ENCODE measurements at regions not wholly inside any gene's neighbourhood (a gene's known extent, or its start where the extent isn't known, plus 50 kb on each side); places are given as distances from the start of the nearest gene placed in this dataset.

DNA sequence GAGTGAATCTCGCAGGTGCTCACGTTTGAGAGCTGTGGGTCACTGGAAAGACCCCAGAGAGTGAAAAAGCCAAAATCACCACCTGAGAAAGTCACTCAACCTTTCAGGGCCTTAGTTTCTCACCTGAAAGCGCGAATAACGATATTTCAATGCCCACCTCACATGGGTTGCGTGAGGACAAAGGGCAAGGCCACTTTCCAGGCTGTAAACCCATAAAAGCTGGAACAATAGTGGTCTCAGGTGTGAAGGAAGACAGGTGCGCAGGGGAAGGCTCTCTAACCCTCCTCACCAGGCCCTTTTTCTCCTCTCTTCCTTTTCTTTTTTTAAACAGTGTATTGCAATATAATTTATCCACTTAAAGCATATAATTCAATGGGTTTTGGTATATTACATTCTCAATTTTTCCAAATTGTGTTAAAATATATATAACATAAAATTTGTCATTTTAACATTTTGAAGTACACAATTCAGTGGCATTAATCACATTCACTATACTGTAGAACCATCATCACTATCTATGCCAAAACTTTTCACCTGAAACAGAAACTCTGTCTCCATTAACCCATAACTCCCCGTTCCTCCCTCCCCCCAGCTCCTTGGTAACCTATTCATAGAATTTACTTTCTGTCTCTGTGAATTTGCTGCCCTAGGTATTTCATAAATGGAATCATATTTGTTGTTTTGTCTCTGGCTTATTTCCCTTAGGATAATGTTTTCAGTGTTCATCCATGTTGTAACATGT is 118.4 kb upstream of the TNR start:
- Histone ChIP-seq H3K4me1 (peaks cover 0 to 17% (median 11%) of the 10 kb centered on the region in 4 donors), H3K27me3 (no peaks in the 10 kb centered on the region), H3K36me3 (no peaks in the 10 kb centered on the region), H3K9me3 (no peaks in the 10 kb centered on the region), H3K4me3 (no peak overlapping the region), H3K27ac (no peak overlapping the region)
- in situ Hi-C loops (cut with MboI; ENCODE audit: low pct_ligation_motif_present in 1 of 4, low pct_unique_long_range_greater_than_20kb in 1 of 4, low sequenced_read_pairs in 3 of 4) (no loop called here), intact Hi-C loops (cut with DNase I; ENCODE audit: low total_unique reads) (no loop called here)
- DNase-seq: peak; percentile 25
- TF ChIP-seq, protein P1, sequence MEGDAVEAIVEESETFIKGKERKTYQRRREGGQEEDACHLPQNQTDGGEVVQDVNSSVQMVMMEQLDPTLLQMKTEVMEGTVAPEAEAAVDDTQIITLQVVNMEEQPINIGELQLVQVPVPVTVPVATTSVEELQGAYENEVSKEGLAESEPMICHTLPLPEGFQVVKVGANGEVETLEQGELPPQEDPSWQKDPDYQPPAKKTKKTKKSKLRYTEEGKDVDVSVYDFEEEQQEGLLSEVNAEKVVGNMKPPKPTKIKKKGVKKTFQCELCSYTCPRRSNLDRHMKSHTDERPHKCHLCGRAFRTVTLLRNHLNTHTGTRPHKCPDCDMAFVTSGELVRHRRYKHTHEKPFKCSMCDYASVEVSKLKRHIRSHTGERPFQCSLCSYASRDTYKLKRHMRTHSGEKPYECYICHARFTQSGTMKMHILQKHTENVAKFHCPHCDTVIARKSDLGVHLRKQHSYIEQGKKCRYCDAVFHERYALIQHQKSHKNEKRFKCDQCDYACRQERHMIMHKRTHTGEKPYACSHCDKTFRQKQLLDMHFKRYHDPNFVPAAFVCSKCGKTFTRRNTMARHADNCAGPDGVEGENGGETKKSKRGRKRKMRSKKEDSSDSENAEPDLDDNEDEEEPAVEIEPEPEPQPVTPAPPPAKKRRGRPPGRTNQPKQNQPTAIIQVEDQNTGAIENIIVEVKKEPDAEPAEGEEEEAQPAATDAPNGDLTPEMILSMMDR (IDR thresholded peaks at IDR 0.05): no peak
- TF ChIP-seq POLR2AphosphoS5 (IDR thresholded peaks at IDR 0.05) (no peak), EP300 (IDR thresholded peaks at IDR 0.05; ENCODE audit: low read depth) (no peak), POLR2A (IDR thresholded peaks at IDR 0.05) (no peak)
- 37 to 48% methylated on average over 4 to 8 of the region's 8 CpGs for WGBS, 2 donors (ENCODE audit: low coverage in 1 of 2)

DNA sequence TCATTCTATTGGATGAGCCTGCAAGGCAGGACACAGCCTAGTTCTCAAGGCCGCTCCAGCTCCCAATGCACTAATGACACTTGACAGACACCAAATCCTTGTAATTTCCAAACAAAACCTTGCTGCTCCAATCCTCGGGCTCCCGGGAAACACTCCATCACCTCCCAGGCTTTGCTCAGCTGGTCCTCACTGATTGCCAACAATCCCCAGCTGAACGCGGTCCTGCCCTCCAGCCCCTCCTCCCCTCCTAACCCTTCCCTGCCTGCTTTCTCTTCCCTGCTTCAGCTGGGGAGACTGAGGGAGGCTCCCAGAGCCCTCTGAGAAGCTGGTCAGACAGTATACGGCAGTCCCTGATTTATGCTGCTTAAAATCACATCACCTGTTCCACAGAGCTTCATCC is 114.4 kb upstream of the TNR start:
- intact Hi-C loops (cut with DNase I; ENCODE audit: low total_unique reads) (no loop called here), in situ Hi-C loops (cut with MboI; ENCODE audit: low pct_ligation_motif_present in 1 of 4, low pct_unique_long_range_greater_than_20kb in 1 of 4, low sequenced_read_pairs in 3 of 4) (no loop called here)
- no peak for DNase-seq
- Histone ChIP-seq H3K27me3 (no peaks in the 10 kb centered on the region), H3K4me1 (peaks cover 0 to 14% (median 7%) of the 10 kb centered on the region in 4 donors), H3K27ac (no peak overlapping the region), H3K9me3 (no peaks in the 10 kb centered on the region), H3K4me3 (no peak overlapping the region), H3K36me3 (no peaks in the 10 kb centered on the region)
- TF ChIP-seq POLR2A (IDR thresholded peaks at IDR 0.05): no peak
- TF ChIP-seq, protein P1 (IDR thresholded peaks at IDR 0.05): no peak
- TF ChIP-seq EP300 (IDR thresholded peaks at IDR 0.05; ENCODE audit: low read depth): no peak
- no peak for TF ChIP-seq POLR2AphosphoS5 (IDR thresholded peaks at IDR 0.05)
- WGBS, 2 donors (ENCODE audit: low coverage in 1 of 2): 40 to 69% methylated on average over 3 to 6 of the region's 6 CpGs

DNA sequence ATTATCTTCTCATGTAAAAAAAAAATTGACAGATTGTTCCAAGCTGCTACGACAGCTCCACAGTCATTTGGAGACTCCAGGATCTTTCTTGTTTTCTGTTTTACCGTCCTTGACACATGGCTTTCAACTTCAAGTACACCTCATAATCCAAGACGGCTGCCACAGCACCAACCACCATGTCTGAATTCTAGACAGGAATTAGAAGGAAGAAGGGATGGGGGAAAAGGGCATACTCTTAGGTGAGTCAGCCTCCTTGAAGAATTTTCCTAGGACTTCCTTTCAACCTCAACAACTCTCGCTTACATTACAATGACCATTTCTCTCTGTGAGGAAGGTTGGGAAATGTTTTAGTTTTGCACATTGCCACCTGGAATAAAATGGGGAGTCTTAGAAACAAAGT is 110.3 kb upstream of the TNR start:
- 85 to 91% methylated on average over 4 of the region's 4 CpGs for WGBS, 2 donors (ENCODE audit: low coverage in 1 of 2)
- in situ Hi-C loops (cut with MboI; ENCODE audit: low pct_ligation_motif_present in 1 of 4, low pct_unique_long_range_greater_than_20kb in 1 of 4, low sequenced_read_pairs in 3 of 4): no loop called here
- Histone ChIP-seq H3K27me3 (no peaks in the 10 kb centered on the region), H3K4me1 (no peaks in the 10 kb centered on the region), H3K36me3 (no peaks in the 10 kb centered on the region), H3K27ac (no peak overlapping the region), H3K9me3 (no peaks in the 10 kb centered on the region), H3K4me3 (no peak overlapping the region)
- no peak for DNase-seq
- TF ChIP-seq EP300 (IDR thresholded peaks at IDR 0.05; ENCODE audit: low read depth): no peak
- no peak for TF ChIP-seq POLR2A (IDR thresholded peaks at IDR 0.05)
- intact Hi-C loops (cut with DNase I; ENCODE audit: low total_unique reads): no loop called here

DNA sequence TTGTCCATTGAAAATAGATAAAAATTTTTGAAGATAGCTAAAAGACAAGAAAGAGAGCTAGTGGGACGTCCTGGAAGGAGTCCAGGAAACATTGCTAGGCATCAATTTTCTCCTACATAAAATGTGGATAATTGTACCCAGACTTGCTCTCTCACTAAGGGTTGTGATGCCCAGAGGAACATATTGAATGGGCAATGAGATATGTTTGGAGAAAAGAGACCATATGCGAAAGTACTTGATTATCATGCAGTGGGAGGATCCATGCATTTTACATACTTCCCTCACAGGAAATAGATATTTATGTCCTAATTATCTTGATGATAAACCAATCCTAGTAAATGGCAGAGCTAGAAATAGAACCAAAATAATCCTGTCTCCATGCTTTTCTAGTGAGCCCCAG is 108.4 kb upstream of the TNR start:
- TF ChIP-seq, protein P1 (IDR thresholded peaks at IDR 0.05): no peak
- TF ChIP-seq POLR2AphosphoS5 (IDR thresholded peaks at IDR 0.05) (no peak), EP300 (IDR thresholded peaks at IDR 0.05; ENCODE audit: low read depth) (no peak), POLR2A (IDR thresholded peaks at IDR 0.05) (no peak)
- no peaks in the 10 kb centered on the region for H3K4me1 ChIP-seq
- DNase-seq: no peak
- WGBS, 2 donors (ENCODE audit: low coverage in 1 of 2): 81 to 86% methylated on average over 2 of the region's 2 CpGs
- in situ Hi-C loops (cut with MboI; ENCODE audit: low pct_ligation_motif_present in 1 of 4, low pct_unique_long_range_greater_than_20kb in 1 of 4, low sequenced_read_pairs in 3 of 4): no loop called here
- intact Hi-C loops (cut with DNase I; ENCODE audit: low total_unique reads): no loop called here
- no peak overlapping the region for H3K4me3 ChIP-seq
- no peaks in the 10 kb centered on the region for H3K36me3 ChIP-seq
- H3K27ac ChIP-seq: no peak overlapping the region
- H3K9me3 ChIP-seq: no peaks in the 10 kb centered on the region
- no peaks in the 10 kb centered on the region for H3K27me3 ChIP-seq

DNA sequence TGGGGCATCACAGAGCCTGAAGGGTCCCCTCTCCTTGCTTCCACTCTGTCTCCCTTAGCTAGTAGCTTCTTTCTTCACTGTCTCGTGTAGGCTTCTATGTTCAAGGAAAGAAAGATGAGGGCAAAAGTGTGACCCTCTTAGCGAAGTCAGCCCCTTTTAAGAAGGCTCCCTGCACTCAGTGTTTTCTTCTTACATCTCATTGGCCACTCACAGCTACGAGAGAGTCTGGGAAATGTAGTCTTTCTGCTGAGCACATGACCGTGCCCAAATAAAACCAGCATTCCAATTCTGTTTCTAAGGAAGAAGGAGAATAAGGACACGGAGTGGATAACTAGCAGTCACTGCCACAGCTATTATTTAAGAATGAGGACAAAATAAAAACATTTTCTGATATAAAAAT is 104.9 kb upstream of the TNR start:
- H3K9me3 ChIP-seq: no peaks in the 10 kb centered on the region
- TF ChIP-seq POLR2AphosphoS5 (IDR thresholded peaks at IDR 0.05): no peak
- TF ChIP-seq, protein P1 (IDR thresholded peaks at IDR 0.05): no peak
- no peak for TF ChIP-seq POLR2A (IDR thresholded peaks at IDR 0.05)
- no peak for TF ChIP-seq EP300 (IDR thresholded peaks at IDR 0.05; ENCODE audit: low read depth)
- 59 to 65% methylated on average over 3 to 5 of the region's 5 CpGs for WGBS, 2 donors (ENCODE audit: low coverage in 1 of 2)
- no peak overlapping the region for H3K27ac ChIP-seq
- intact Hi-C loops (cut with DNase I; ENCODE audit: low total_unique reads) (no loop called here), in situ Hi-C loops (cut with MboI; ENCODE audit: low pct_ligation_motif_present in 1 of 4, low pct_unique_long_range_greater_than_20kb in 1 of 4, low sequenced_read_pairs in 3 of 4) (no loop called here)
- no peak overlapping the region for H3K4me3 ChIP-seq
- no peak for DNase-seq
- no peaks in the 10 kb centered on the region for H3K27me3 ChIP-seq
- no peaks in the 10 kb centered on the region for H3K4me1 ChIP-seq
- no peaks in the 10 kb centered on the region for H3K36me3 ChIP-seq
